A549 (cell line): ENCODE measurements at regions not wholly inside any gene's neighbourhood (a gene's known extent, or its start where the extent isn't known, plus 50 kb on each side); places are given as distances from the start of the nearest gene placed in this dataset.

Experiments used
- BCL3 ChIP-seq: fragments of >200 bp; sonication (Bioruptor Twin); formaldehyde crosslinking; IDR thresholded peaks from 3 replicates; pipeline ENCODE4 v1.6.1; 2016
- EP300 ChIP-seq, 2 experiments: fragments of >200 bp; sonication (Bioruptor Twin); formaldehyde crosslinking; IDR thresholded peaks; 2 replicates in 1 of 2; 3 replicates in 1 of 2; pipeline ENCODE4 v1.6.1; 2016 to 2017
- MYC ChIP-seq: IDR thresholded peaks from 2 replicates; pipeline ENCODE4 v1.6.1; 2012; ENCODE audit warnings: mild to moderate bottlenecking, inconsistent platforms, low read length, improper control_type of control experiment, borderline replicate concordance
- RFX5 ChIP-seq: fragments of 450-650 bp; IDR thresholded peaks from 2 replicates; pipeline ENCODE4 v1.7.1; 2014; ENCODE audit warnings: antibody characterized with exemption, mild to moderate bottlenecking, moderate library complexity
- TF ChIP-seq, protein P1 (sequence below): fragments of >200 bp; sonication (Bioruptor Twin); formaldehyde crosslinking; IDR thresholded peaks from 3 replicates; pipeline ENCODE4 v1.5.1; 2016

- TF ChIP-seq, protein P1, sequence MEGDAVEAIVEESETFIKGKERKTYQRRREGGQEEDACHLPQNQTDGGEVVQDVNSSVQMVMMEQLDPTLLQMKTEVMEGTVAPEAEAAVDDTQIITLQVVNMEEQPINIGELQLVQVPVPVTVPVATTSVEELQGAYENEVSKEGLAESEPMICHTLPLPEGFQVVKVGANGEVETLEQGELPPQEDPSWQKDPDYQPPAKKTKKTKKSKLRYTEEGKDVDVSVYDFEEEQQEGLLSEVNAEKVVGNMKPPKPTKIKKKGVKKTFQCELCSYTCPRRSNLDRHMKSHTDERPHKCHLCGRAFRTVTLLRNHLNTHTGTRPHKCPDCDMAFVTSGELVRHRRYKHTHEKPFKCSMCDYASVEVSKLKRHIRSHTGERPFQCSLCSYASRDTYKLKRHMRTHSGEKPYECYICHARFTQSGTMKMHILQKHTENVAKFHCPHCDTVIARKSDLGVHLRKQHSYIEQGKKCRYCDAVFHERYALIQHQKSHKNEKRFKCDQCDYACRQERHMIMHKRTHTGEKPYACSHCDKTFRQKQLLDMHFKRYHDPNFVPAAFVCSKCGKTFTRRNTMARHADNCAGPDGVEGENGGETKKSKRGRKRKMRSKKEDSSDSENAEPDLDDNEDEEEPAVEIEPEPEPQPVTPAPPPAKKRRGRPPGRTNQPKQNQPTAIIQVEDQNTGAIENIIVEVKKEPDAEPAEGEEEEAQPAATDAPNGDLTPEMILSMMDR = no peak
- TF ChIP-seq BCL3 = no peak
- no peak for TF ChIP-seq RFX5
- TF ChIP-seq MYC = no peak
- no peak for TF ChIP-seq EP300 (IDR thresholded peaks at IDR 0.05)
Observed at GRCh38 chr1:232138044-232138443, 491.9 kb downstream of the SIPA1L2 start.
